HCT116 (cell line): ENCODE measurements at regions not wholly inside any gene's neighbourhood (a gene's known extent, or its start where the extent isn't known, plus 50 kb on each side); places are given as distances from the start of the nearest gene placed in this dataset.

ENCODE experiments used
- ATAC-seq: fragments of 200-7000 bp; cut with Tn5 transposase; 2 replicates; pipeline ENCODE4 v1.9.1; 2020; ENCODE audit warnings: mild to moderate bottlenecking, moderate library complexity
- BruUV-seq: library from RNA; stranded (reverse); fragments of 400-500 nt; replicated peaks from 2 replicates; lab custom pipeline; 2021; lab: Mats Ljungman, UMichigan
- CTCF ChIA-PET: fragments of 300-600 bp; sonication (Branson Sonifier 250); formaldehyde crosslinking; loops from one replicate; lab custom pipeline; 2021; ENCODE audit warnings: antibody characterized with exemption; lab: Charles Lee
- POLR2A ChIA-PET: fragments of 300-600, 350-600 bp; sonication (Branson Sonifier 250); formaldehyde crosslinking; loops from one replicate; lab custom pipeline; 2021; ENCODE audit warnings: antibody characterized with exemption; lab: Charles Lee
- RAD21 ChIA-PET, 2 experiments: fragments of 300-600 bp; sonication (Branson Sonifier 250); formaldehyde crosslinking; loops; one replicate each; lab custom pipeline; 2023; ENCODE audit warnings: low total read pairs in 2 of 2; ENCODE audit not compliant: uncharacterized antibody in 2 of 2, unreplicated experiment in 2 of 2, low non-redundant PET in 1 of 2; lab: Charles Lee
- DNase-seq: peaks from one replicate; pipeline ENCODE4 v3.0.0-alpha.2; 2010; ENCODE audit warnings: low read depth, low spot score
- H2AFZ ChIP-seq: fragments of 200-600 bp; shearing (Covaris generic), sonication (generic); 2 replicates; pipeline ENCODE4 v1.6.1; 2017; ENCODE audit warnings: low read depth, mixed run types, mixed read lengths, antibody characterized with exemption, low read length; ENCODE audit not compliant: poor library complexity, severe bottlenecking
- H3K27ac ChIP-seq: 2 replicates; pipeline ENCODE4 v1.5.1; 2012; ENCODE audit warnings: low read depth, low read length
- H3K27me3 ChIP-seq: fragments of 200-600 bp; sonication (generic); 2 replicates; pipeline ENCODE4 v1.6.1; 2016; ENCODE audit warnings: mixed run types, low read length, mixed read lengths; ENCODE audit not compliant: insufficient read depth
- H3K36me3 ChIP-seq, 2 experiments: fragments of 200-500 bp in 1 of 2; fragments of 200-600 bp in 1 of 2; sonication (Bioruptor generic) in 1 of 2; sonication (generic) in 1 of 2; 2 replicates each; pipeline versions ENCODE4 v1.5.1 to v1.6.1; 2014 to 2016; ENCODE audit warnings: low read length in 2 of 2, inconsistent platforms in 1 of 2, mixed read lengths in 1 of 2, mixed run types in 1 of 2; ENCODE audit not compliant: insufficient read depth in 2 of 2, control insufficient read depth in 1 of 2
- H3K4me1 ChIP-seq, 2 experiments: fragments of 200-600 bp in 1 of 2; sonication (generic) in 1 of 2; 2 replicates each; pipeline versions ENCODE4 v1.5.1 to v1.6.1; 2012 to 2017; ENCODE audit warnings: low read length in 2 of 2, inconsistent platforms in 1 of 2, mild to moderate bottlenecking in 1 of 2, mixed read lengths in 1 of 2, mixed run types in 1 of 2, moderate library complexity in 1 of 2; ENCODE audit not compliant: insufficient read depth in 2 of 2, control insufficient read depth in 1 of 2
- H3K4me2 ChIP-seq: fragments of 200-600 bp; sonication (generic); 2 replicates; pipeline ENCODE4 v1.6.1; 2017; ENCODE audit warnings: mixed run types, low read length, mixed read lengths
- H3K4me3 ChIP-seq, 2 experiments: fragments of 200-600 bp in 1 of 2; sonication (generic) in 1 of 2; replicated peaks in 1 of 2; 2 replicates each; pipeline ENCODE4 v1.5.1; 2011 to 2016; ENCODE audit warnings: low read length in 2 of 2, control low read depth in 1 of 2, low read depth in 1 of 2, mild to moderate bottlenecking in 1 of 2, mixed read lengths in 1 of 2, mixed run types in 1 of 2
- H3K79me2 ChIP-seq: fragments of 200-600 bp; sonication (generic); 2 replicates; pipeline ENCODE4 v1.6.1; 2017; ENCODE audit warnings: mild to moderate bottlenecking, mixed run types, low read length, moderate library complexity, mixed read lengths; ENCODE audit not compliant: insufficient read depth
- H3K9ac ChIP-seq: fragments of 200-600 bp; sonication (generic); 2 replicates; pipeline ENCODE4 v1.6.1; 2016; ENCODE audit warnings: low read length, mixed read lengths
- H3K9me2 ChIP-seq: fragments of 200-600 bp; sonication (generic), shearing (Covaris generic); 2 replicates; pipeline ENCODE4 v1.6.1; 2017; ENCODE audit warnings: mixed run types, mild to moderate bottlenecking, moderate library complexity; ENCODE audit not compliant: insufficient read depth
- H3K9me3 ChIP-seq, 2 experiments: fragments of 200-500 bp in 1 of 2; fragments of 200-600 bp in 1 of 2; sonication (Bioruptor generic) in 1 of 2; sonication (generic) in 1 of 2; 2 replicates each; pipeline ENCODE4 v1.6.1; 2014 to 2017; ENCODE audit warnings: low read length in 2 of 2, mixed read lengths in 2 of 2, inconsistent platforms in 1 of 2, low read depth in 1 of 2, mild to moderate bottlenecking in 1 of 2, mixed run types in 1 of 2, moderate library complexity in 1 of 2; ENCODE audit not compliant: control insufficient read depth in 1 of 2, insufficient read depth in 1 of 2
- H4K20me1 ChIP-seq: fragments of 200-600 bp; sonication (generic), shearing (Covaris generic); 2 replicates; pipeline ENCODE4 v1.6.1; 2017; ENCODE audit warnings: mixed run types, mild to moderate bottlenecking, moderate library complexity; ENCODE audit not compliant: insufficient read depth
- ATF3 ChIP-seq: IDR thresholded peaks from 2 replicates; pipeline ENCODE4 v1.6.1; 2012
- CBX3 ChIP-seq: IDR thresholded peaks from 2 replicates; pipeline ENCODE4 v1.6.1; 2012; ENCODE audit warnings: low read depth
- CEBPB ChIP-seq: IDR thresholded peaks from 2 replicates; pipeline ENCODE4 v1.6.1; 2012; ENCODE audit warnings: low read depth
- EGR1 ChIP-seq: IDR thresholded peaks from 2 replicates; pipeline ENCODE4 v1.6.1; 2012; ENCODE audit warnings: low read depth
- ELF1 ChIP-seq: IDR thresholded peaks from 2 replicates; pipeline ENCODE4 v1.6.1; 2012; ENCODE audit warnings: low read depth, borderline replicate concordance
- EZH2 ChIP-seq: fragments of 200-600 bp; sonication (generic); IDR thresholded peaks from 2 replicates; pipeline ENCODE4 v1.6.1; 2017; ENCODE audit warnings: antibody characterized with exemption, mixed run types
- EZH2phosphoT487 ChIP-seq: fragments of 200-600 bp; IDR thresholded peaks from 2 replicates; pipeline ENCODE4 v1.6.1; 2018; ENCODE audit warnings: antibody characterized with exemption, borderline replicate concordance
- JUND ChIP-seq: IDR thresholded peaks from 2 replicates; pipeline ENCODE4 v1.6.1; 2012
- POLR2A ChIP-seq: IDR thresholded peaks from 2 replicates; pipeline ENCODE4 v1.7.0; 2011; ENCODE audit warnings: borderline replicate concordance; ENCODE audit not compliant: insufficient read depth, insufficient read length; ENCODE audit errors: extremely low read depth
- RAD21 ChIP-seq: IDR thresholded peaks from 2 replicates; pipeline ENCODE4 v1.6.1; 2012; ENCODE audit warnings: low read depth, mild to moderate bottlenecking
- SIN3A ChIP-seq: IDR thresholded peaks from 2 replicates; pipeline ENCODE4 v1.6.1; 2012; ENCODE audit warnings: low read depth
- SRF ChIP-seq: IDR thresholded peaks from 2 replicates; pipeline ENCODE4 v1.6.1; 2012; ENCODE audit warnings: low read depth
- TCF7L2 ChIP-seq: IDR thresholded peaks from 2 replicates; pipeline ENCODE4 v1.7.0; 2011; ENCODE audit warnings: borderline replicate concordance, inconsistent platforms; ENCODE audit not compliant: insufficient read depth, insufficient read length; ENCODE audit errors: extremely low read depth
- YY1 ChIP-seq: IDR thresholded peaks from 2 replicates; pipeline ENCODE4 v1.6.1; 2011; ENCODE audit warnings: low read length, low read depth, moderate library complexity, mild to moderate bottlenecking; ENCODE audit not compliant: insufficient replicate concordance; ENCODE audit errors: extremely low read depth
- ZFX ChIP-seq: fragments of 450-650 bp; IDR thresholded peaks from 2 replicates; pipeline ENCODE4 v1.6.1; 2017
- ZNF274 ChIP-seq: fragments of 200-500 bp; sonication (Bioruptor generic); IDR thresholded peaks from 2 replicates; pipeline ENCODE4 v1.6.1; 2014; ENCODE audit warnings: mild to moderate bottlenecking, low read depth, low read length, inconsistent platforms
- intact Hi-C: fragments of 100-400 bp; cut with micrococcal nuclease; formaldehyde crosslinking; loops from 2 replicates; pipeline ENCODE4 v1.10.0; 2022
- TF ChIP-seq, protein P1 (sequence below): IDR thresholded peaks from 2 replicates; pipeline ENCODE4 v1.6.1; 2012; ENCODE audit warnings: low read depth
- TF ChIP-seq, protein P2 (sequence below), 3 experiments: fragments of 200-600 bp in 1 of 3; sonication (generic) in 1 of 3; IDR thresholded peaks in 2 of 3; conservative IDR thresholded peaks in 1 of 3; 2 replicates each; pipeline ENCODE4 v1.5.1; 2012 to 2017; ENCODE audit warnings: low read depth in 2 of 3, low read length in 2 of 3, antibody characterized with exemption in 1 of 3, borderline replicate concordance in 1 of 3, control low read depth in 1 of 3, mild to moderate bottlenecking in 1 of 3, mixed read lengths in 1 of 3, mixed run types in 1 of 3, moderate library complexity in 1 of 3; ENCODE audit not compliant: insufficient read depth in 1 of 3

GRCh38 chr14:87325741-87326140 is 667.2 kb downstream of the GALC start (continued):
- TF ChIP-seq, protein P1, sequence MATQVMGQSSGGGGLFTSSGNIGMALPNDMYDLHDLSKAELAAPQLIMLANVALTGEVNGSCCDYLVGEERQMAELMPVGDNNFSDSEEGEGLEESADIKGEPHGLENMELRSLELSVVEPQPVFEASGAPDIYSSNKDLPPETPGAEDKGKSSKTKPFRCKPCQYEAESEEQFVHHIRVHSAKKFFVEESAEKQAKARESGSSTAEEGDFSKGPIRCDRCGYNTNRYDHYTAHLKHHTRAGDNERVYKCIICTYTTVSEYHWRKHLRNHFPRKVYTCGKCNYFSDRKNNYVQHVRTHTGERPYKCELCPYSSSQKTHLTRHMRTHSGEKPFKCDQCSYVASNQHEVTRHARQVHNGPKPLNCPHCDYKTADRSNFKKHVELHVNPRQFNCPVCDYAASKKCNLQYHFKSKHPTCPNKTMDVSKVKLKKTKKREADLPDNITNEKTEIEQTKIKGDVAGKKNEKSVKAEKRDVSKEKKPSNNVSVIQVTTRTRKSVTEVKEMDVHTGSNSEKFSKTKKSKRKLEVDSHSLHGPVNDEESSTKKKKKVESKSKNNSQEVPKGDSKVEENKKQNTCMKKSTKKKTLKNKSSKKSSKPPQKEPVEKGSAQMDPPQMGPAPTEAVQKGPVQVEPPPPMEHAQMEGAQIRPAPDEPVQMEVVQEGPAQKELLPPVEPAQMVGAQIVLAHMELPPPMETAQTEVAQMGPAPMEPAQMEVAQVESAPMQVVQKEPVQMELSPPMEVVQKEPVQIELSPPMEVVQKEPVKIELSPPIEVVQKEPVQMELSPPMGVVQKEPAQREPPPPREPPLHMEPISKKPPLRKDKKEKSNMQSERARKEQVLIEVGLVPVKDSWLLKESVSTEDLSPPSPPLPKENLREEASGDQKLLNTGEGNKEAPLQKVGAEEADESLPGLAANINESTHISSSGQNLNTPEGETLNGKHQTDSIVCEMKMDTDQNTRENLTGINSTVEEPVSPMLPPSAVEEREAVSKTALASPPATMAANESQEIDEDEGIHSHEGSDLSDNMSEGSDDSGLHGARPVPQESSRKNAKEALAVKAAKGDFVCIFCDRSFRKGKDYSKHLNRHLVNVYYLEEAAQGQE, result no peak
- TF ChIP-seq SRF, result no peak

- RAD21 ChIA-PET, result no interaction called here
- TF ChIP-seq POLR2A (no peak), ATF3 (no peak), EGR1 (no peak), CEBPB (no peak), ZFX (no peak), EZH2 (no peak), CBX3 (no peak), SRF (no peak), ZNF274 (no peak), YY1 (no peak), SIN3A (no peak), TCF7L2 (no peak), EZH2phosphoT487 (no peak), RAD21 (no peak), ELF1 (no peak), JUND (no peak)
- TF ChIP-seq, protein P2, sequence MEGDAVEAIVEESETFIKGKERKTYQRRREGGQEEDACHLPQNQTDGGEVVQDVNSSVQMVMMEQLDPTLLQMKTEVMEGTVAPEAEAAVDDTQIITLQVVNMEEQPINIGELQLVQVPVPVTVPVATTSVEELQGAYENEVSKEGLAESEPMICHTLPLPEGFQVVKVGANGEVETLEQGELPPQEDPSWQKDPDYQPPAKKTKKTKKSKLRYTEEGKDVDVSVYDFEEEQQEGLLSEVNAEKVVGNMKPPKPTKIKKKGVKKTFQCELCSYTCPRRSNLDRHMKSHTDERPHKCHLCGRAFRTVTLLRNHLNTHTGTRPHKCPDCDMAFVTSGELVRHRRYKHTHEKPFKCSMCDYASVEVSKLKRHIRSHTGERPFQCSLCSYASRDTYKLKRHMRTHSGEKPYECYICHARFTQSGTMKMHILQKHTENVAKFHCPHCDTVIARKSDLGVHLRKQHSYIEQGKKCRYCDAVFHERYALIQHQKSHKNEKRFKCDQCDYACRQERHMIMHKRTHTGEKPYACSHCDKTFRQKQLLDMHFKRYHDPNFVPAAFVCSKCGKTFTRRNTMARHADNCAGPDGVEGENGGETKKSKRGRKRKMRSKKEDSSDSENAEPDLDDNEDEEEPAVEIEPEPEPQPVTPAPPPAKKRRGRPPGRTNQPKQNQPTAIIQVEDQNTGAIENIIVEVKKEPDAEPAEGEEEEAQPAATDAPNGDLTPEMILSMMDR (IDR thresholded peaks at IDR 0.05 in 2 of 3, conservative IDR thresholded peaks at IDR 0.05 in 1 of 3; ENCODE audit: borderline replicate concordance in 1 of 3, insufficient read depth in 1 of 3, low read depth in 2 of 3, low read length in 2 of 3), result no peak
- TF ChIP-seq, protein P1, result no peak
Measured at GRCh38 chr14:87323191-87323590, 669.8 kb downstream of the GALC start.

More at GRCh38 chr14:87323191-87323590, 669.8 kb downstream of the GALC start:
- intact Hi-C loops, result no loop called here
- Histone ChIP-seq H3K9me2 (no peaks in the 10 kb centered on the region), H3K36me3 (no peaks in the 10 kb centered on the region), H3K79me2 (no peaks in the 10 kb centered on the region), H4K20me1 (no peaks in the 10 kb centered on the region), H3K27ac (no peak overlapping the region), H3K9me3 (peaks cover 6 to 23% of the 10 kb centered on the region in 2 experiments; a peak in 2 of 4 replicates), H3K9ac (no peak overlapping the region), H3K4me1 (no peaks in the 10 kb centered on the region), H2AFZ (no peak overlapping the region), H3K27me3 (no peaks in the 10 kb centered on the region), H3K4me2 (no peak overlapping the region), H3K4me3 (no peak overlapping the region)
- no TSS peak for BruUV-seq
- POLR2A ChIA-PET, result no interaction called here
- DNase-seq, result no peak
- CTCF ChIA-PET, result no interaction called here
- ATAC-seq, result no peak
